ENCODE measurements at regions not wholly inside any gene's neighbourhood (a gene's known extent, or its start where the extent isn't known, plus 50 kb on each side); places are given as distances from the start of the nearest gene placed in this dataset.
"Not testable (repeated sequence)": the region's sequence is repeated elsewhere in the genome, so short reads cannot be mapped to it uniquely, and the experiment has no call there.

- DNase-seq, result no peak
Measured at GRCh38 chr6:148602136-148602535, 144.7 kb upstream of the UST start.

- DNase-seq, result peak; percentile 30
Measured at GRCh38 chr6:148608199-148608951, 138.5 kb upstream of the UST start.

- DNase-seq, result no peak
Measured at GRCh38 chr6:148611213-148611612, 135.6 kb upstream of the UST start.

- no peak for DNase-seq
Measured at GRCh38 chr6:148612043-148612442, 134.8 kb upstream of the UST start.

- DNase-seq, result no peak
Measured at GRCh38 chr6:148614602-148615001, 132.2 kb upstream of the UST start.

GRCh38 chr6:148616841-148617240 is 130.0 kb upstream of the UST start:
- no peak for DNase-seq

GRCh38 chr6:148617530-148617929 is 129.3 kb upstream of the UST start:
- DNase-seq, result peak; percentile 22

- no peak for DNase-seq
Measured at GRCh38 chr6:148619891-148620290, 126.9 kb upstream of the UST start.

- no peak for DNase-seq
Measured at GRCh38 chr6:148620579-148621298, 126.1 kb upstream of the UST start.

GRCh38 chr6:148625609-148626008 is 121.2 kb upstream of the UST start:
- DNase-seq, result no peak

GRCh38 chr6:148628251-148628650 is 118.6 kb upstream of the UST start:
- DNase-seq, result no peak

GRCh38 chr6:148629181-148629580 is 117.6 kb upstream of the UST start:
- no peak for DNase-seq

GRCh38 chr6:148629592-148630465 is 117.0 kb upstream of the UST start:
- DNase-seq, result no peak

GRCh38 chr6:148635070-148635743 is 111.6 kb upstream of the UST start:
- DNase-seq, result no peak

- DNase-seq, result not testable (repeated sequence)
Measured at GRCh38 chr6:148641836-148642235, 105.0 kb upstream of the UST start.

- DNase-seq, result not testable (repeated sequence)
Measured at GRCh38 chr6:148643208-148643607, 103.6 kb upstream of the UST start.

- DNase-seq, result not testable (repeated sequence)
Measured at GRCh38 chr6:148645049-148645448, 101.8 kb upstream of the UST start.

GRCh38 chr6:148648754-148649453 is 97.9 kb upstream of the UST start:
- DNase-seq, result no peak

- no peak for DNase-seq
Measured at GRCh38 chr6:148649454-148649963, 97.3 kb upstream of the UST start.

- DNase-seq, result no peak
Measured at GRCh38 chr6:148650941-148651505, 95.8 kb upstream of the UST start.

GRCh38 chr6:148652205-148652604 is 94.6 kb upstream of the UST start:
- no peak for DNase-seq
